Ectodermal cell (in vitro differentiated cells): ENCODE measurements at regions not wholly inside any gene's neighbourhood (a gene's known extent, or its start where the extent isn't known, plus 50 kb on each side); places are given as distances from the start of the nearest gene placed in this dataset.
"Not testable (repeated sequence)": the region's sequence is repeated elsewhere in the genome, so short reads cannot be mapped to it uniquely, and the experiment has no call there.

Source experiments
- H3K27ac ChIP-seq: 2 replicates; pipeline ENCODE4 v1.7.0; 2013; ENCODE audit warnings: mild to moderate bottlenecking, low read depth, low read length; ENCODE audit not compliant: insufficient read depth, poor library complexity, severe bottlenecking
- H3K27me3 ChIP-seq: 2 replicates; pipeline ENCODE4 v1.7.0; 2013; ENCODE audit warnings: mild to moderate bottlenecking, low read length; ENCODE audit not compliant: insufficient read depth, control insufficient read depth, poor library complexity, severe bottlenecking
- H3K36me3 ChIP-seq: one replicate; pipeline ENCODE4 v1.7.0; 2013; ENCODE audit warnings: low read length; ENCODE audit not compliant: control insufficient read depth, insufficient read depth
- H3K4me1 ChIP-seq: one replicate; pipeline ENCODE4 v1.7.0; 2013; ENCODE audit warnings: low read length; ENCODE audit not compliant: control insufficient read depth, insufficient read depth
- H3K4me3 ChIP-seq: 2 replicates; pipeline ENCODE4 v1.7.0; 2013; ENCODE audit warnings: low read depth, low read length, control low read depth; ENCODE audit not compliant: insufficient read depth
- H3K9me3 ChIP-seq: 2 replicates; pipeline ENCODE4 v1.7.0; 2013; ENCODE audit warnings: mild to moderate bottlenecking, low read length, moderate library complexity; ENCODE audit not compliant: control insufficient read depth
- WGBS, 2 experiments: methylation state at CpG; one replicate each; pipeline ENCODE4 v1.1.7; 2013; ENCODE audit warnings: missing lambda C conversion rate in 2 of 2; 5-methylcytosine and 5-hydroxymethylcytosine counted together

- Histone ChIP-seq H3K27ac (no peak overlapping the region), H3K4me1 (no peaks in the 10 kb centered on the region), H3K4me3 (no peak overlapping the region), H3K9me3 (no peaks in the 10 kb centered on the region), H3K27me3 (no peaks in the 10 kb centered on the region), H3K36me3 (no peaks in the 10 kb centered on the region)
- 97 to 98% methylated on average over 3 to 5 of the region's 5 CpGs for WGBS, 2 experiments
Observed at GRCh38 chr4:30868111-30868895, 148.1 kb downstream of the PCDH7 start.

GRCh38 chr4:30869387-30869786 is 149.2 kb downstream of the PCDH7 start:
- WGBS, 2 experiments = 94% methylated on average over 1 of the region's 1 CpG
- not testable (repeated sequence) for H3K27me3 ChIP-seq, H3K4me1 ChIP-seq, H3K4me3 ChIP-seq, H3K36me3 ChIP-seq, H3K9me3 ChIP-seq, H3K27ac ChIP-seq

GRCh38 chr4:30870513-30870912 is 150.3 kb downstream of the PCDH7 start:
- 97% methylated on average over 2 of the region's 2 CpGs for WGBS, 2 experiments
- Histone ChIP-seq H3K4me3 (no peak overlapping the region), H3K36me3 (no peaks in the 10 kb centered on the region), H3K27me3 (no peaks in the 10 kb centered on the region), H3K27ac (no peak overlapping the region), H3K4me1 (no peaks in the 10 kb centered on the region), H3K9me3 (no peaks in the 10 kb centered on the region)

GRCh38 chr4:30875658-30876269 is 155.6 kb downstream of the PCDH7 start:
- Histone ChIP-seq H3K4me1 (no peaks in the 10 kb centered on the region), H3K4me3 (no peak overlapping the region), H3K27ac (no peak overlapping the region), H3K36me3 (no peaks in the 10 kb centered on the region), H3K27me3 (no peaks in the 10 kb centered on the region), H3K9me3 (no peaks in the 10 kb centered on the region)
- 93 to 94% methylated on average over 2 to 3 of the region's 3 CpGs for WGBS, 2 experiments

- Histone ChIP-seq H3K27ac (no peak overlapping the region), H3K27me3 (no peaks in the 10 kb centered on the region), H3K9me3 (no peaks in the 10 kb centered on the region), H3K36me3 (no peaks in the 10 kb centered on the region), H3K4me3 (no peak overlapping the region), H3K4me1 (no peaks in the 10 kb centered on the region)
Observed at GRCh38 chr4:30879855-30880598, 159.9 kb downstream of the PCDH7 start.

- Histone ChIP-seq H3K27ac (no peak overlapping the region), H3K9me3 (no peaks in the 10 kb centered on the region), H3K4me1 (no peaks in the 10 kb centered on the region), H3K27me3 (no peaks in the 10 kb centered on the region), H3K36me3 (no peaks in the 10 kb centered on the region), H3K4me3 (no peak overlapping the region)
- WGBS, 2 experiments = 71 to 90% methylated on average over 2 of the region's 2 CpGs
Observed at GRCh38 chr4:30881985-30882384, 161.8 kb downstream of the PCDH7 start.

- Histone ChIP-seq H3K9me3 (no peaks in the 10 kb centered on the region), H3K36me3 (no peaks in the 10 kb centered on the region), H3K27ac (no peak overlapping the region), H3K4me1 (no peaks in the 10 kb centered on the region), H3K27me3 (no peaks in the 10 kb centered on the region), H3K4me3 (no peak overlapping the region)
- 86 to 100% methylated on average over 1 of the region's 1 CpG for WGBS, 2 experiments
Observed at GRCh38 chr4:30882443-30882842, 162.3 kb downstream of the PCDH7 start.

- no peak overlapping the region for H3K4me3 ChIP-seq
- 91 to 99% methylated on average over 6 of the region's 7 CpGs for WGBS, 2 experiments
- H3K36me3 ChIP-seq = no peaks in the 10 kb centered on the region
- no peaks in the 10 kb centered on the region for H3K9me3 ChIP-seq
- H3K4me1 ChIP-seq = no peaks in the 10 kb centered on the region
- no peaks in the 10 kb centered on the region for H3K27me3 ChIP-seq
- H3K27ac ChIP-seq = no peak overlapping the region
Observed at GRCh38 chr4:30882995-30883675, 163.0 kb downstream of the PCDH7 start.

GRCh38 chr4:30901461-30902451 is 181.6 kb downstream of the PCDH7 start:
- no peaks in the 10 kb centered on the region for H3K27me3 ChIP-seq
- H3K36me3 ChIP-seq = no peaks in the 10 kb centered on the region
- H3K9me3 ChIP-seq = no peaks in the 10 kb centered on the region
- H3K27ac ChIP-seq = no peak overlapping the region
- 93 to 96% methylated on average over 8 to 10 of the region's 10 CpGs for WGBS, 2 experiments
- H3K4me3 ChIP-seq = no peak overlapping the region
- H3K4me1 ChIP-seq = no peaks in the 10 kb centered on the region
